Activated gamma-delta T cell treated with Interleukin-2 at 50 U/mL for 16 hours (primary cell): ENCODE measurements at regions not wholly inside any gene's neighbourhood (a gene's known extent, or its start where the extent isn't known, plus 50 kb on each side); places are given as distances from the start of the nearest gene placed in this dataset.

Experiments
- DNase-seq: peaks from one replicate; pipeline ENCODE4 v3.0.0-alpha.2; 2020

DNA sequence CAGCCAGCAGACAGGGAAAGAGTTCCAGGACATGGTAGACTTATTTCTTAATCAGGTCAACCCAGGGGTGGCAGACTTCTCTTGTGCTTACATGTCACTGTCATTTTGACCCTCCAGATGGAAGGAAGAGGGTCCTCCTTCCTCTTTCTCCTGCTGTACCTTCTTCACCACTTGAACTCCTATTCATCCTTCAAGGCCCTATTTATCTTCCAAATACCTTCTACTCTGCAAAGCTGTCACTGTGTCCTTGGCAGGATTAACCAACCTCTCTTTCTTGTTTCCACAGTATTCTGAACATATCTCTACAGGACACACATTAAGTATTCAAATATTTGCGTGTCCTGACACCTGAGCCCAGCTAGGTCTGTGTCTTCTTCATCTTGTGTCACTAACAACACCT lies 163.1 kb downstream of the DICER1 start:
- DNase-seq = no peak

DNA sequence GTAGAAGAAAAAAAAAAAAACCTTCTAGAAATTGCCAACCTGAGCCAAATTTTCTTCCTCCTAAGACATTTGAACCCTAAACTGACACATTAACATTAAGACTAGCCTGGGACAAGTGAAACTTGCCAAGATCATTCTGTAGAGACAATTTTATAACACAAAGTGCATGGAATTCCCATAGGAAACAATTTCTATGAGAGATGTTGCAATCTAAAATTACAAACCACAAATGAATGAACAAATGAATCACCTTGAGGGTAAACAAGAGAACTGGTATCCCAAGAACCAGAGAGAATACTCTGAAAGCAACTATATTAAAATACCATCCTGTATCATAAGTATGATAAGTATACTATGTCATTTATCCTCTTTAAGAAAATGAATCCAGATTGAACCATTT lies 165.3 kb downstream of the DICER1 start:
- no peak for DNase-seq

DNA sequence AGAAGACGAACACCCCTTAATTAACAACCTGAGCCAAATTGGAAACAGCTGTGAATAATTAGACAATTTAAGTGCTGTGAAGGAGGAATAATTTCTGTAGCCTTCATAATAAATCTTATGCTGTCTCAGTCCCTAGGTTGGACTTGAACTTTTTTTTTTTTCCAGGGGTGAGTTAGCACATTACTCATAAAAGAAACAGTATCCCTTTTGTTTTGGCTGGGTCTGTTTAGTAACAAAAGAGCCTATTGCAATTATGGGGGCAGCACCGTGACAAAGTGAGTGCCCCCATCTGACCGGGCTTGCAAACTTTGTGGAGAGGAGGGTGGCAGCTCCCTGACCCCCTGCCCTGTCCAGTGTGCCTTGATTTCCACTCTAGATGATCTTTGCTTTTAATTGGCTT lies 167.4 kb downstream of the DICER1 start:
- no peak for DNase-seq

DNA sequence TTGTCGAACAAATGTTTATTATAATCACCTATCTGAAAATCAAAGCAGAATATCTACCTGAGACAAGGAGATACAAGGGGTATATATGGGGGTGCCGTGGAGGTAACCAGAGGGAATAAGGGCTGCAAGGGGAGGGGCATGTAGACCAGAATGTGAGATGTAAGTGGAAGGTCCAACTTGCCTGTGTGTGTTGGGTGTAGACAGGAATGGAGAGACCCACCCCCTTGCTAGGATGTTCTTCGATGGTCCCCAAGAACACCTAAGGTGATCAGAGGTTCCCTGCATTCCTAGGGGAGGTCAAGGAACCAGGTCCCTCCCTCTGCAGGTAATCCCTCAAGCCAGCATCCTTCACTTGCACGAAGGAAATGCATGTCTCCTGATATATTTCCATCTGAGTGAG lies 167.9 kb downstream of the DICER1 start:
- no peak for DNase-seq

DNA sequence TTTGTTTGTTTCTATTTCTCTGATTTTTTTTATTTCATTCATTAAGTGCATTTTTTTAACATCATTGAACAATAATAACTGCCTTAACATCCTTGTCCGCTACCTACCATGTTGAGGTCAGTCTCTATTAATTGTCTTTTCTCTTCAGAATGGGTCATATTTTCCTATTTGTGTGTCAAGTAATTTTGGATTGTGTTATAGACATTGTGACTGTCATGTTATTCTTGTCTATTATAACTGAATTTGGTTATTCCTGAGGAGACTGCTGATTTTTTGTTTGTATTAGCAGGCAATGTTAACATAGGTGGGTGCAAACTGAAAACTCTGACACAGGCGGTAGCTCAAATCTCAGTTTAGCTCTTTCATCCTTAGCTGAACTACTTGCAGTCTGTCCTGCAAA lies 169.9 kb downstream of the DICER1 start:
- DNase-seq = no peak

DNA sequence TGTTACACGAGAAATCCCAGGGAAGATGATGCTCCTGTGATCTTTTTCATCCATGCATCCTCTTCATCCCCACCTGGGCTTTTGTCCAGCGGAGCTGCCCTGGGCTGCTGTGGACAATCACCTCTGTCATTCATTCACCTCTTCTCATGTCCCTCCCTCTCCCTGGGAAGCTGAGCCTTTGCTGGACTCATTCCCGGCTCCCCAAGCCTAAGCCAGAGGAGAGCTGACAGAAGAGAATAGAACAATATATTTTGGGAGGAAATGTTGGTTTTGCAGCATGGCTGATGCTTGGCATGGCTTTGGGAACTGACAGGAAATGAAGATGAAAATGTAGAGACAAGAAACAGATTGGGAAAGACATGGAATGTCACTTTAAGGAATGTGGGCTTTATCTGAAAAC lies 177.4 kb downstream of the DICER1 start:
- DNase-seq = no peak

DNA sequence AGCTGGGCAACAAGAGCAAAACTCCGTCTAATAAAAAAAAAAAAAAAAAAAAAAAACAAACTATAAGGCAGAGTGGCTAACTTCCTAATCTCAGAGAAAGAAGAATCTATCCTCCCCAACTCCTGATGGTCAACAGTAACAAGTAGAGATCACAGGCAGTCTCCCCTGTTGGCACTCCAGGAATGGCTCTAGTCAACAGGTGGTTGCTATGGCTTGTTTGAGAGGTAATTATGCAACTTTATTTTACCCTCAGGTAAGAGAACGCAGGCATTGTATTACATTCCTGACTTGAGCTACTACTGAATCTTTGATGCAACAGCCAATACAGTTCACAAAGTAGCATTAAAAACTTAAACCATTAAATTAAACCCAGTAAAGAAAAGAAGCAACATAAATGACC lies 180.3 kb downstream of the DICER1 start:
- no peak for DNase-seq

DNA sequence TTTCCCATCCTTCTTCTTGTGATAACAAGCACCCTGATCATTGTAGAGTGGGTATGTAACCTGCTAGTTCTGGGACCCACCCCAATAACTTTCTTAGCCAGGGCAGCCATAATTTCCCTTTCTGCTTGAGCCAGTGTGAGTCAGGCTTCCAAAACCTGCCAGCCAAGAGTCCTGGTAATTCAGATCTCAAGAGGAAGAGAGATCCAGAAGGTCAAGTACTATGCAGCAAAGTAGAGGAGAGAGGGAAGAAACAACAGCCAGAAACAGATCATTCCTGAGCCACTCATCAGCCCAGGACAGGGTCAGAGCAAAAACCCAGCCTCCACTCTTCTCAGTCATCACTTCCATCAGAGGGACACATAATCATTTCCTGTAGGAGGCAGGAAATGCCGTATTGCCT lies 182.0 kb downstream of the DICER1 start:
- no peak for DNase-seq

DNA sequence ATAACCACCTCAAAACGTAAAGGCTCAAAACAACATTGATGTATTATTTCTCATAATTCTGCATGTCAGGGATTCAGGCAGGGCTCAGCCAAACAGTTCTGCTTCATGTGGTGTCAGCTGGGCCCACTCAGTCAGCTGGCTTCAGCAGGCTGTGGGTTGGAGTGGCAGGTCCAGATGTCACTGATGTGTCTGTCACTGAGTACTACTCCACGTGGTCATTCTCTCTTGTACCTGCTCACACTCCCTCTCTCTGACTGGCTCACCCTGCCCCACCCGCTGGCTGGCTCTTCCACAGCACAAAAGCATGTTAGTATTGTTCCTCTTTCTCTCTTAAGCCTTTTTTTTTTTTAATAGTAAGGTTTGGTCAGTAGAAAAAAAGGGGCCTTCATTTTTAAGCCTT lies 182.4 kb downstream of the DICER1 start:
- no peak for DNase-seq

DNA sequence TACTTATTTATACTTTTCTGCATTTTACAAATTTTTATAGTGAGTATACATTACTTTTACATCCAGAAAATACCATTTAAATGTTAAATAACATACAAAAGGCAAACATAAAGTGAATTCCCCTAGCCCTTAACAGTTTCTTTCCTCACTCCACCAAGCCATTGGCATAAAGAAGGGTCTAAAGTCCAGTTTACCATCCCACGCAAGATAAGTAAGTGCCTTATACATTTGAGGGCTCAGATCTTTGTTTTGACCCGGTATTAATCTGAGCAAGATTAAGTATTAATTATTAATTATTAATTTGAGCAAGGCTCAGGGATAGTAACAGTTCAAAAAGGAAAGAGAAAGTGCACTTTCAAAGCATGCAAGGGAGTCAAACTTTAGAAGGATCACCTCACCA lies 182.9 kb downstream of the DICER1 start:
- no peak for DNase-seq

DNA sequence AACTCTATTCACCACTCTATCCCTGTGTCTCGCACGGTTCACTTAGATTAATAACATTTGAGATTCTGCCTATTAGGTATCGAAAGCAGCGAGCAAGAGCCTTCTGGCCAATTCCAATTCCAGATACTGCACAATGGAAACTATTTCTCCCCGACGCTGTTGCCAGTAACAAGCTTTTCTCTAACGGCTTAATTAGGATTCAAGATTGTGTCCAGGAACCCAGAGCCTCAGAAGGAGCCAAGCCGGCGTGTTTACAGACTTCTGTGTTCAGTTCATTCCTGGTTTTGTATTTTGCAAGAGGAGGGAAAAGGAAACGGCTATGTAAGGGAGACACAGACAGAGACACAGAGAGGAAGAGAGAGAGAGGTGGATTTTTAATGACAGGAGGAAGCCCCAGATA lies 185.6 kb downstream of the DICER1 start:
- no peak for DNase-seq

DNA sequence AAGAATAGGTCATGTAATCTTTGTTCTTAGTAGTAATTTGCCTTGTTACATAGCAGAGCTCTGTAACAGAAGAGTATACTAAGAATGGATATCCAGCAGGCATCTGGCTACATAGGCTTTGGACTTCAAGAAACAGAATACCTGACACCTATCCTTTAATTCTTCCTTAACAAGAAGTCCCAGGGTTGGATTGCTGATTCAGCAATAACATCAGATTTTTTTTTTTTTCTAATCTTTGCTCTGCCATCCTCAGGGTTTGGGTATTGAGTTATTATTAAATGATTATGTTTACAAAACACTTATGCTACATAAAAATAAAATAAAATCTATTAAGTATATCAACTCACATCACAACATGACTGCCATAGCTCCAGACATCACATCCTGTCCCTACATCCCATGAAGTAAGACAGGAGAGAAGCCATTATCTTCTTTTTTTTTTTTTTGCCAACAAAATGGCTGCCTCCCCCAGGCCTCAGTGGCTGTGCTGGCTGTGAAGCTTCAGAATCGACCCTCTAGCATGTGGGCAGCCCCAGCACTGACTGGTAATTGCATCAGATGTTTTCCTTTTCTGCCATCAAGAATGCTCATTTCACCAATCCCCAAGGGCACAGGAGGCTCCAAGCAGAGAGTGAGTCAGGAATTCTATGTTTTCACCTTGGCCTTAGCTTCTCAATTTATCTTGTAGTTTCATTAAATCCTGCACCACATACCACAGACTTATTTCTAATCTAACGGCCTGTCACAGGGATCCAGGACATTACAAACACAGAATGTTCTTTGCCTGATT lies 186.2 kb downstream of the DICER1 start:
- DNase-seq = no peak

DNA sequence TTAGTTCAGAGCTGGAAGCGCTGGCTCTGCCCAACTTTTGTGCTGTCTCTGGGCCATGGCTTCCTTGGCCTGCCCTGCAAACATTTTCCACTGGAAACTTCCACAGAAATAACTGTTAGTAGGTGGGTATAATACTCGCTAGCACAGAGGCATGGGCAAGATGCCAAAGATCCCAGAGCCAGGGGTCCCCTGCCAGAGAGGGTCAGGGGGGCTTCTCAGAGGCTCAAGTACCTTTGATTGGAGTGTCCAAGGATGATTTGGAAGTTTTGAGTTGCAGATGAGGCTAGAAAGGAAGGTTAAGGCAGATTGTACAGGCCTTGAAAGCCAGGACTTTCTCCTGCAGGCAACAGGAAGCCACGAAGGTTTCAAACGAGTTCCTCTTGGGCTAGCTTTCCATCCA lies 187.6 kb downstream of the DICER1 start:
- no peak for DNase-seq

DNA sequence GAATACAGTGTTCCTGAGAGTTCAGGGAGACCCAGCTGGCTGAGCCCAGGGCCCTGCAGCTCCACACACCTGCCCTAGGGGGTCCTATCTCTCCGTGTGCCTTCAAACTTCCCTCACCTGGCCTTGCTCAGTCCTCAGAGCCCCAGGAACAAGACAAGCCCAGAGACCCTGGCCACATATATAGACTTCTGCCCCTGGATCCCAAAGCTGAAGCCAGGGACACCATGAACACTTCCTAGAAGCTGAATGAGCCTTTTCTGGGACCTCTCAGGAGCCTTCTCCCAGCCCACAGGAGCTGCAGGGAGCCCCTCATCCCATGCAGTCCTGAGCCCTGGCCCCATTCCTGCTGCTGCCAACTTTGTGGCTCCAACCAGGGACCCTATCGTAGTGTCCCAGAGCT lies 190.5 kb downstream of the DICER1 start:
- DNase-seq = no peak

DNA sequence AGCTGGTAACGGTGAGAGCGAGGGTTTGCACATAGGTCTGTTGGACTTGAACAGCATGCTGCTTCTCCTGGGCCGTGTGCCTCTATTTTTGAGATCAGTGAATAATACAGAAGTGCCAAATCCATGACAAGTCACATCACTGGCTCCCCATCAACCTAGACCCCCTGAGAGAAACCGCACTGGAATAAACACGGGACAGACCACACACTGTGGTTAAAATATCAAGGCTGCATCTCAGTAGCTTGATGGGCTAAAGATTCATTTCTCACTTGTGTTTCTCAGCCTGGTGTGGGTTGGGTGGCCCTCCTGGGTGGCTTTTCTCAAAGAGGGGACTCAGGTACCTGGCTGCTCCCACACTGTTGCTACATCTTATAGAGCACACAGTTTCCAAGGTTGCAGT lies 191.0 kb downstream of the DICER1 start:
- DNase-seq = no peak

DNA sequence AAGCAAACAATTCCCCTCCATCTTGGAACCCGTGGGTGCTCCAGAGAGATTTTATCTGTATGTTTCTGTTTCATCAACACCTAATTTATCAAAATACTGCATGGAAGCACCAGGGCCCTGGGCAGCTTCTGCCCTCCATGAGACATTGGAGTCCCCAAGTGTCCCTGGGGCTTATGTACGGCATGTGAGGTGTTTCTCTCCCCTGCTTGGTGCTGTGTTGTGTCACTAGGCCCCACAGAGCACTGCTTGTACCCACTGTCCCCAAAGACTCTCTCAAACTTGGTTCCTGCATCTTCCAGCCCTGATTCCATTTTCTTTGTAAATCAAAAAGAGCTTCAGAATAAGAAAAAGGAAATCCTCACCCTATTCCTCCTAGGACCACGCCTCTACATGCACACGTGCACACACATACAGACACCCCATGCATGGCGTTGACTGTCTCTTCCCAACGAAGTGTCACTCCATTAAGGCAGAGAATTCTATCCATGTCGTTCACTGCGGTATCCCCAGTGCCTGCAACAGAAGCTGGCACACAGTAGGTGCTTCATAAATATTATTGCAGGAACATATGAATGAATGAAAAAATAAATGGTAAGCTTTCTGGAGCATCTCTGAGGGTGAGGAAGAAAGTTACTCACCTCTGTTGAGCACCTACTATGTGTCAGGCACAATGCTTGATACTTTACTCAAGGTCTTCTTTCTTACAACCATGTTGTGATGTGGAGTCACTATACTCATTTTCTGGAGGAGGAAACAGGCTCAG lies 191.6 kb downstream of the DICER1 start:
- DNase-seq = no peak

DNA sequence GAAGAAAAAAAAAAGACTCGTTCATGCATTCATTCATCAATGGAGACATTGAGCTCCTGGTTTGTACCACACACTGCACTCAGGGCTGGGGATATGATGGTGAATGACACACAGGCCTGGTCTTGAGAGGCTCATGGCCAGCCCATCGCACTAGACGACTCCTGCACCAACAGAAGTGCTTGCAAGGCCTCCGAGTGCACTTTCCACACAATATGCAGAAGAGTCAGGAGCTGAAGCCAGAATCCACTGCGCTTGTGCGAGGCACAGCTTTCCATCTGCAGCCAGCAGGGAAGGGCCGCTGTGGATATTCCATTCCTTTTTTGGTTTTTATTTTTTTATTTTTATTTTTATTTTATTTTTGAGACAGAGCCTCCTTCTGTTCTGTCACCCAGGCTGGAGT lies 192.4 kb downstream of the DICER1 start:
- DNase-seq = no peak

DNA sequence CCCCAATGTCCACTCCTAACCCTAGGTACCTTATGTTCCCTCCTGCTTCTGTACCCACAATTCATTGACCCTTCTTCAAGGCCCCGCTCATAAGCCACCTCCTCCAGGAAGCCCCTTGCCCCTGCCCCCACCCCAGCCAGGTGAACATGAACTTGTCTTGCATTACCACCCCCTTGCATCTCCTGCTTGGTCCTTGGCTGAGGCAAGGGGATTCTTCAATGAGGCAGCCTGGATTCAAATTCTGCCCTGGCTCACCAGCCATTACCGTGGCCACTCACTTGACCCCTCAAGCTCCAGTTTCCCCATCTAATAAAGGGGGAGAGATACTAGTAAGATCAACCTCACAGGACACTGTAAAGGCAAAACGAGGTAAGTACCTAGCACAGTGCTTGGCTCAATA lies 193.1 kb downstream of the DICER1 start:
- DNase-seq = no peak

DNA sequence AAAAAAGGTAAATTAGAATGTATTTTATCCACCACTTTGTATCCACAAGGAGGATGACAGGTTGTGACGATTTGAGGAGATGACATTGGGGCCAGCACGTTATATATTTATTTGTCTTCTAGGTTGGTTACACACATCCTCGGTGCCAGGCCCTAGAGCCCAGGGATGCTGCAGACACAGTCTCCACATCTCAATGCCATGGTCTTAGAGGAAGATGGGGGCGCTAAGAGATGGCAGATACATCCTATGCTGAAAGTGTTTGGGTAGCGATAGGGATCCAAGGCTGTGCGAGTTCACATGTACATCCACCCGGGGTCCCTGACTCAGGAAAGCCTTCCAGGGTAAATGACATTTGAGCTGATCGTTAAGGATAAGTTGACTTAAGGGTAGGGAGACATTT lies 193.1 kb upstream of the GSC start:
- no peak for DNase-seq

DNA sequence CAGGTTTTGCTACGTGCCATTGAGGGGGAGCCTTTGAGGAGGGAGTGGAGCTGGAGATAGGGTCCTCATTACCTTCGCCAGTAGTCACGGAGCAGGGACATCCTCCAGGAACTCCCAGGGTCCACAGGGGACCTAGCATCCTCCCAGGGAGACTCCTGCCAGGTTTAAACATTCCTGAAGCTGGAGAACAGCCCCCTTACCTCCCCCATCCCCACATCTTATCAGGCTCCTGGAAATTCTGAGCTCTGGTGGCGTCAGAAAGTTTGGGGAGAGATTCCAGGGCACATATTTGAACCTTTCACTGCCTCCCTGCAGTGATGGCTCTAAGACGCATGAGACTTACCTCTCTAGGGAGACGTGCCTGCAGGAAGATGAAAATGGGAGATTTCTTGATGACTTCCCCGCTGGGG lies 192.3 kb upstream of the GSC start:
- DNase-seq = no peak

DNA sequence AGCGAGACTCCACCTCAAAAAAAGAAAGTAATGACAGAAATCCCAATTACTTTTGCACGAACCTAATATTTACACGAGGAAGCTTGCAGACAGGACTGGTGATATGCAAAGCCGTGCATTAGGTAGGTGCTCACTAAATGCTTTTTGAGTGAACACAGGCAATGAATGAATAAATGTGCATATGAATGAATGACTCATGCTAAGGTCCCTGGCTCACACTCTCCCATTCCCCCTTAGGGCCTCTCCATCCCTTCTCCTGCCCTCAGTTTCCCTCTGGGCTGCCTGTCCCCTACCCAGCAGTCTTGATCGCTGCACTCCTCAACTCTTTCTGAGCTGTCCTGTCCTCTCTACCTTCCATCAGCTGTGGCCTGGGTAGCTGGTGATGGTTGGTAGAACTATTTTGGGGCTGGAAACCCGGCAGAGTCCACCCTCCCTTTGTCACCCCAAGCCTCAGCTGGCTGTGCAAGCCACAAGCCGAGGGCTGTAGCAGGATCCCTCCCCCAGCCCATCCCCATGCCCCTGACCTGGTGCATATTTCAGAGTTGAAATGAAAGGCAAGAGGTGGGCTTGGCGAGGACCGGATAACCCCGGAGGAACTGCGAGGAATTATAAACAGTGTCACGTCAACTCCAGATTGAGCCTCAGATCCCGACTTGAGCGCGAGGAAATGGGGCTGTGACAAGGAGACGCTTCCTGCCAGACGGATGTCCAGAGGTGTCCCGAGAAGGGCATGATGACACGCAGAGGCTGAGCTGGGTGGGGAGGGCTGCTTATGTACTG lies 191.7 kb upstream of the GSC start:
- DNase-seq = no peak

DNA sequence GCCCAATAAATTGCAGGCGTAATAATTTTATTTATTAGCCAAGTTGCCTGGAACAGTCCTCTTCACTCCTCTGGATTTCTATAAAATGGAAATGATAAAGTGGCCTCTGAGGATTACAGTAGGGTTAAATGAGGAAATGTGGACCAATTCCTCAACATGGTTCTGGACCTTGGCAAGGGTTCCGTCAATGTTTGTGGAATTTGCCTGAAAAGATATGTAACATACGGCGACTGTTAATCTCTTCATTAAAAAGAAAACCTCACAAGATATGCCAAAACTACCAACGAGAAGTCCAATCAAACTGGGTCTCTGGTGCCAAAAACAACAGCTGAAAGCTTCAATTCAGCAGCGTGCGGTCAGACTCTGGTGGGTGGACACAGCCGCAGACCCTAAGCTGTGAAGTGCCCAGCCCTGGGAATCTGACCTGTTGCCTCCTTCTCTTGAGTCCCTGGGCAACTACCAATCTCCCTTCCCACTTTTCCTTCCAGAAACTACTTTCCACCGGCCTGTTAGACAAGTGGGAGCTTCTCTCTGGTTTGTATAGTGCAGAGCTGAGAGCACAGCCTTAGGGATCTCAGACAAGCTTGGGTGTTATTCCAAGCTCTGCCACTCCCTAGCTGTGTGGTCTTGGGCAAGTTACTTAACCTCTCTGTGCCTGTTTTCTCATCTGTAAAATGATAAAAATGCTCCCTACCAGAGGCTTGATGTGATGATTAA lies 190.5 kb upstream of the GSC start:
- no peak for DNase-seq

DNA sequence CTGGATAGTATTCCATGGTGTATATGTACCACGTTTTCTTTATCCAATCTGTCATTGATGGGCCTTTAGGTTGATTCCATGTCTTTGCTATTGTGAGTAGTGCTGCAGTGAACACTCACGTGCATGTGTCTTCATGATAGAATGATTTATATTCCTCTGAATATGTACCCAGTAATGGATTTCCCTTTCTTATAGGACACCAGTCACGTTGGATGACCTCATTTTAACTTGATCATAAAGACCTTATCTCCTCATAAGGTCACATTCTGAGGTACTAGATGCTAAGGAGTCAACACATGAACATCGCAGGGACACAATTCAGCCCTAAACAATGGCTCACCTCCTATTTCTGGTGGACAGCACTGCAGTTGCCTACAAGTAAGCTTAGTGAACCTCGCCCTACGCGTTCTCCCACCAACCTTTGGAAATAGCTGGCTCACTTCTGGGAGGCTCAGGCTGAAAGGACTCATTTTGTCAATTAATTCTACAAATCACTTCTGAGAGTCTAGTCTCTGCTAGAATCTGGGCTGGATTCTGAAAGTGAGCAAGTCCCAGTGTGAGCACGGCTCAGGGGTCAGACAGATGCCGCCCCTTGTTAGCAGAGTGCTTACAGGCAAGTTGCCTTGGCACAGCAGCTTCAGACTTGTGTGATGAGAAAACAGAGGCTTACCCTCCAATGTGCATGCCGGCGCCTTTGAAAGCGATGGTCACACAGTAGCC lies 183.8 kb upstream of the GSC start:
- DNase-seq = no peak
